ENCODE measurements at regions not wholly inside any gene's neighbourhood (a gene's known extent, or its start where the extent isn't known, plus 50 kb on each side); places are given as distances from the start of the nearest gene placed in this dataset.

GRCh38 chr1:71330991-71331390 is 250.2 kb upstream of the ZRANB2 start:
- TF ChIP-seq CTCF (IDR thresholded peaks at IDR 0.05), result no peak
- TF ChIP-seq POLR2A (IDR thresholded peaks at IDR 0.05), result no peak

Measured in adrenal gland (tissue), 5 donors.